Naive thymus-derived CD4-positive, alpha-beta T cell (primary cell): ENCODE measurements at regions not wholly inside any gene's neighbourhood (a gene's known extent, or its start where the extent isn't known, plus 50 kb on each side); places are given as distances from the start of the nearest gene placed in this dataset.
A peak's percentile ranks its signal among the peaks of the same experiment; 100 is the strongest.

Experiments
- ATAC-seq: fragments of 150-1000 bp; cut with Tn5 transposase; 2 replicates; pipeline ENCODE4 v1.10.0; 2021; ENCODE audit warnings: mild to moderate bottlenecking, moderate library complexity
- CTCF ChIA-PET: fragments of 350-600 bp; sonication (Branson Sonifier 250); formaldehyde crosslinking; loops from one replicate; lab custom pipeline; 2021; ENCODE audit warnings: antibody characterized with exemption; lab: Charles Lee
- POLR2A ChIA-PET: fragments of 350-600 bp; sonication (Branson Sonifier 250); formaldehyde crosslinking; loops from one replicate; lab custom pipeline; 2021; ENCODE audit warnings: antibody characterized with exemption, inconsistent platforms; lab: Charles Lee
- DNase-seq, 9 donors: peaks; one replicate each; pipeline versions ENCODE4 v3.0.0 to v3.0.0-alpha.2; 2020 to 2022; ENCODE audit warnings: mixed read lengths in 1 of 9
- H3K27ac ChIP-seq: one replicate; pipeline ENCODE4 v1.7.0; 2013; ENCODE audit warnings: mild to moderate bottlenecking, low read depth, low read length, moderate library complexity
- H3K27me3 ChIP-seq, 2 donors: one replicate each; pipeline ENCODE4 v1.7.0; 2013; ENCODE audit warnings: low read length in 2 of 2, mild to moderate bottlenecking in 2 of 2, moderate library complexity in 2 of 2; ENCODE audit not compliant: control insufficient read depth in 2 of 2, insufficient read depth in 2 of 2
- H3K36me3 ChIP-seq, 3 experiments: 1 replicate in 2 of 3; 2 replicates in 1 of 3; pipeline ENCODE4 v1.7.0; 2013; ENCODE audit warnings: low read length in 3 of 3, mild to moderate bottlenecking in 3 of 3, moderate library complexity in 1 of 3; ENCODE audit not compliant: insufficient read depth in 3 of 3, control insufficient read depth in 2 of 3
- H3K4me1 ChIP-seq, 2 donors: one replicate each; pipeline ENCODE4 v1.7.0; 2013; ENCODE audit warnings: low read length in 2 of 2, mild to moderate bottlenecking in 2 of 2, moderate library complexity in 1 of 2; ENCODE audit not compliant: control insufficient read depth in 2 of 2, insufficient read depth in 2 of 2
- H3K4me3 ChIP-seq: 2 replicates; pipeline ENCODE4 v1.7.0; 2013; ENCODE audit warnings: mild to moderate bottlenecking, low read length
- H3K9me3 ChIP-seq, 3 experiments: 1 replicate in 2 of 3; 2 replicates in 1 of 3; pipeline ENCODE4 v1.7.0; 2013; ENCODE audit warnings: low read length in 3 of 3; ENCODE audit not compliant: control insufficient read depth in 2 of 3
- H3K27ac Mint-ChIP-seq, 9 donors: one replicate each; pipeline ENCODE4 v1.8.0; 2020 to 2022; ENCODE audit warnings: mixed read lengths in 9 of 9, mild to moderate bottlenecking in 8 of 9, moderate library complexity in 5 of 9, inconsistent platforms in 2 of 9
- H3K27me3 Mint-ChIP-seq, 5 donors: one replicate each; pipeline ENCODE4 v1.8.0; 2021 to 2022; ENCODE audit warnings: mixed read lengths in 5 of 5, mild to moderate bottlenecking in 1 of 5
- H3K36me3 Mint-ChIP-seq, 5 donors: one replicate each; pipeline ENCODE4 v1.8.0; 2020 to 2022; ENCODE audit warnings: mixed read lengths in 5 of 5, mild to moderate bottlenecking in 3 of 5, inconsistent platforms in 1 of 5
- H3K4me1 Mint-ChIP-seq, 7 donors: one replicate each; pipeline ENCODE4 v1.8.0; 2020 to 2022; ENCODE audit warnings: mixed read lengths in 7 of 7, mild to moderate bottlenecking in 3 of 7, inconsistent platforms in 1 of 7
- H3K4me3 Mint-ChIP-seq, 10 donors: one replicate each; pipeline ENCODE4 v1.8.0; 2020 to 2022; ENCODE audit warnings: mild to moderate bottlenecking in 10 of 10, mixed read lengths in 10 of 10, moderate library complexity in 6 of 10, inconsistent platforms in 2 of 10
- H3K9me3 Mint-ChIP-seq, 11 donors: one replicate each; pipeline ENCODE4 v1.8.0; 2020 to 2022; ENCODE audit warnings: mixed read lengths in 11 of 11, mild to moderate bottlenecking in 4 of 11, inconsistent platforms in 1 of 11, moderate library complexity in 1 of 11
- intact Hi-C, 2 donors: fragments of 100-400 bp; cut with micrococcal nuclease; formaldehyde crosslinking; loops; one replicate each; pipeline ENCODE4 v1.15.1; 2023

DNA sequence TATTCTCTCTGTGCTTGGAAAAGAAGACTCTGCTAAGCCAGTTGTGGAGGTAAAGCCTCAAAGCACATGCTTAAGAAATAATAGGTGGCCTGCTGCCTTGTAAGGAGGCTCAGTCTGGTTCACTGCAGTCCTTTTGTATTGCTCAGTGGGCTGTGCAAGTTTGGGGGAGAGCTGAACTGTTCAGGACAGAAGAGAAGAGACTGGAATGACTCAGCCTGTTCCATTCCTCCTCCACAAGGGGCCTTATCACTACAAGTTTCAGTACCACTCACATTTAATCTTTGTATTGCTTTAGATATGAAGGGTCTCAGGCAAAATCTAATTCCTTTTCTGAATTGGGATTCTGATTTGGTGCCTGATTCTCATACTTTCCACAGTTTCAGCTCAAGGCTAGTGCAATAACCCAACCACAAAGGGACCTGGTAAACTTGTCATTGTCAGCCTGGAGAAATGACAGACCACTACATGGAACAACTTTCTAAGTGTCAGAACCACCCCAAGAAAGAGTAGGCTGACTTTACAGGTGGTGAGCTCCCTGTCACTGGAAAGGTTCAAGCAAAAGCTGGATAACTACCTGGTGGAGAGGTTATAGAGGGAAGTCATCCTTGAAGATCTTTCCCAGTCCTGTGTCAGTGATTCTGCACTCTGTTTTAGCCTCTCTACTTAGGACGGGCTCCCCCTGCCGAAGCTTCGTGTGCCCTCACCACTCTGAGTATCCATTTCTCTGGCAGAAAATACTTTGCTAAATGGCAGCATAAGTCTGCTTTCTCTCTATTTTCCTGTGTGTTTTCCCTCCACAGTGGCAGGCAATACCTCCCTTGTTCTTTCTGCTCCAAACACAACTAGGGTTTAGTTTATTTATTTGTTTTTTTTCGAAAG is 162.9 kb upstream of the GJB5 start:
- POLR2A ChIA-PET = no interaction called here

DNA sequence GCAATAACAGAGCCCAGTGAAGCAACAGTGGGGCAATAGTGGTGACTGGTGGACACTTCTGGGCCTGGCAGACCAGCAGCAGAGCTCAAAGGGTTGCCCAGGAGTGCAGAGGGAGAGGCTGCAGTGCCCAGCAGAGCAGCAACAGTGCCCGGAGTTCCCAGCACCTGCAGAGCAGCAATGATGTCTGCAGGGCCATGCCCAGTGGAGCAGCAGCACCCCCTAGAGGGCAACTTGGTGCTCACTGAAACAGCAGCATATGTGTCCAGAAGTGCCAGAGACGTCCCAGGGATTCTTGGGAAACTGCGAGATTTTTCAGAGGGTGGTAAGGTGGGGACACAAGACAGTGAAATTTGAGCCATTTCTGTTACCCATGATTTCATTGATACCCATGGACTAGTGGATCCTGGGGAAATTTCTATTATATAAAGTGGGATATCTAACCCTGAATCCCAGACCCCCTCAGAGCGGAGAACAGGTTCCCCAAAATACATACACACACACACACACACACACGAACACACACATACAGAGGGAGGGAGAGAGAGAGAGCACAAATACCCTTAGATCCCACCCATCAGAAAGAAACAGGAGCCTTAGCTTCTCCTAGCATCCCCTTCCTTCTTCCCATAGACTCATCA is 156.9 kb upstream of the GJB5 start:
- ATAC-seq = no peak
- ChIA-PET CTCF (no interaction called here), POLR2A (no interaction called here)
- peaks cover 3 to 37% (median 14%) of the 10 kb centered on the region in 5 donors for H3K27me3 Mint-ChIP-seq
- DNase-seq = peak in 3 of 9 donors; percentile 4 to 67 (median 15)
- Histone ChIP-seq H3K9me3 (no peaks in the 10 kb centered on the region), H3K4me3 (no peak overlapping the region), H3K4me1 (no peaks in the 10 kb centered on the region), H3K27me3 (no peaks in the 10 kb centered on the region), H3K27ac (no peak overlapping the region), H3K36me3 (no peaks in the 10 kb centered on the region)
- H3K4me1 Mint-ChIP-seq = no peaks in the 10 kb centered on the region
- no peak overlapping the region for H3K4me3 Mint-ChIP-seq
- H3K27ac Mint-ChIP-seq = no peak overlapping the region
- intact Hi-C loops = loop anchor here in 1 of 2 donors (1.0 to 5.0 kb wide), 2 partner anchors 138 to 966 kb away; no protein-coding TSS in a partner anchor
- no peaks in the 10 kb centered on the region for H3K36me3 Mint-ChIP-seq
- peaks cover 0 to 3% (median 0%) of the 10 kb centered on the region in 11 donors for H3K9me3 Mint-ChIP-seq

More for the DNA sequence above, 162.9 kb upstream of the GJB5 start:
- Histone ChIP-seq H3K4me3 (no peak overlapping the region), H3K36me3 (no peaks in the 10 kb centered on the region), H3K27ac (no peak overlapping the region), H3K4me1 (no peaks in the 10 kb centered on the region), H3K27me3 (no peaks in the 10 kb centered on the region), H3K9me3 (no peaks in the 10 kb centered on the region)
- H3K9me3 Mint-ChIP-seq = no peaks in the 10 kb centered on the region
- no peak overlapping the region for H3K27ac Mint-ChIP-seq
- DNase-seq = no peak
- ATAC-seq = no peak
- peaks cover 0 to 13% (median 5%) of the 10 kb centered on the region in 5 donors for H3K27me3 Mint-ChIP-seq
- H3K4me3 Mint-ChIP-seq = no peak overlapping the region
- CTCF ChIA-PET = no interaction called here
- intact Hi-C loops = no loop called here
- H3K36me3 Mint-ChIP-seq = no peaks in the 10 kb centered on the region
- no peaks in the 10 kb centered on the region for H3K4me1 Mint-ChIP-seq

DNA sequence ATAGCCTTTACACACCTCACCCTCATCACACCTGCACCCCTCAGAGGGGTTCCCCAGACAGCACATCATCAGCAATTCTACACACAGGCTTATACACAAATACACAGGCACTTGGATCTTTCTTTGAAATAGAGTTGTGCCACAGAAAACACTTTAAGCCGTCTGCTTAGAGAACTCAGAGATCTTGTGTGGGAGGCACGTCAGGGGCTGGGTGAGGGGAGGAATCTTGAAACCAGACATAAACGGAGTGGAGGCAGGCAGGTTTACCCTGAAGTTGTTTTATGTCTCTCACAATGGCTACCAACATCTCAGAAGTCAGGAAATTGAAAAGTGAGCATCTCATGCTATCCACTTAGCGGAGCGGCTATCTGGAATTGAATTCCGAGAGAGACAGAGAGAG is 151.9 kb upstream of the GJB5 start:
- POLR2A ChIA-PET = no interaction called here
- H3K4me1 ChIP-seq = no peaks in the 10 kb centered on the region
- peaks cover 0 to 3% (median 0%) of the 10 kb centered on the region in 11 donors for H3K9me3 Mint-ChIP-seq
- DNase-seq (no peak), ATAC-seq (no peak)
- CTCF ChIA-PET = no interaction called here
- H3K36me3 ChIP-seq = no peaks in the 10 kb centered on the region
- no peak overlapping the region for H3K27ac ChIP-seq
- no peaks in the 10 kb centered on the region for H3K9me3 ChIP-seq
- H3K4me3 ChIP-seq = no peak overlapping the region
- peaks cover 0 to 44% (median 23%) of the 10 kb centered on the region in 5 donors for H3K27me3 Mint-ChIP-seq
- intact Hi-C loops = no loop called here
- no peaks in the 10 kb centered on the region for H3K27me3 ChIP-seq
- H3K36me3 Mint-ChIP-seq = no peaks in the 10 kb centered on the region
- H3K4me3 Mint-ChIP-seq = no peak overlapping the region
- H3K4me1 Mint-ChIP-seq = no peaks in the 10 kb centered on the region
- H3K27ac Mint-ChIP-seq = no peak overlapping the region

DNA sequence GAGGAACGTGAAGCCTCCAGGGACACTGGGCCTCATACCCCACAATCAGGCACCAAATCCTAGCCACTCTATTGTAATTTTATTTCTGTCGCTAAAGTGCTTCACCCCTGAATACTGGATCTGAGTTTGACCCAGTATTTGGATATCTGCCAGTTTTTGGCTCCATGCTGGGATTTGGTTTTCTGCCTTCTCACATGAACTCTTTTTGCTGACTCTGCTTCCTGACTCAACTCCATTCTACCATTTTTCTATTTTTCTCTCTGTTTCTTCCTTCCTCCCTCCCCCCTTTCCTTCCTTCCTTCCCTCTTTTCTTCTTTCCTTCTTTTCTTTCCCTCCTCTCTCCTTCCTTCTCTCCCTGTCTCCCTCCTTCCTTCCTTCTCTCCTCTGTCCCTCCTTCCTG is 151.3 kb upstream of the GJB5 start:
- DNase-seq (no peak), ATAC-seq (no peak)
- intact Hi-C loops = no loop called here
- ChIA-PET POLR2A (no interaction called here), CTCF (no interaction called here)
- peaks cover 0 to 3% (median 0%) of the 10 kb centered on the region in 11 donors for H3K9me3 Mint-ChIP-seq
- Histone ChIP-seq H3K36me3 (no peaks in the 10 kb centered on the region), H3K27ac (no peak overlapping the region), H3K27me3 (no peaks in the 10 kb centered on the region), H3K9me3 (no peaks in the 10 kb centered on the region), H3K4me1 (no peaks in the 10 kb centered on the region), H3K4me3 (no peak overlapping the region)
- H3K27ac Mint-ChIP-seq = no peak overlapping the region
- H3K36me3 Mint-ChIP-seq = no peaks in the 10 kb centered on the region
- H3K4me3 Mint-ChIP-seq = no peak overlapping the region
- no peaks in the 10 kb centered on the region for H3K4me1 Mint-ChIP-seq
- peaks cover 0 to 44% (median 28%) of the 10 kb centered on the region in 5 donors for H3K27me3 Mint-ChIP-seq

DNA sequence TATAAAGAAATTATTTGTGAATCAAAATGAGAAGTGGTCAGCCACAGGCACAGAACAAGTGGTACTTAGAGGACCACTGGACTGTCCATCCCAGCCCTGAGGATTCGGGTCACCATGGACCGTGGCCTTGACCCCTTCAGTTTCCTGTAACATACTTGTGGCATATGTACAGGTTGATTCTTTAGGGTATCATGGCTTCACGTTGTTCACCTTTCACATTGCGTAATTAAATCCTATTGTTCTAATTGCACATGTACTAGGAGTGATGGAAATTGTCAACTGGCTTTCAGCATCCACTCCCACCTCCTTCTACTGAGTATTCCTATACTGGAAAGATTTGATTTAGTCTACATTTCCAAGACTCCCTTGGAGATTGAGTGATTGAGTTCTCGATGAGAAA is 148.3 kb upstream of the GJB5 start:
- H3K36me3 ChIP-seq = no peaks in the 10 kb centered on the region
- intact Hi-C loops = no loop called here
- ChIA-PET CTCF (no interaction called here), POLR2A (no interaction called here)
- no peaks in the 10 kb centered on the region for H3K4me1 ChIP-seq
- no peak overlapping the region for H3K4me3 ChIP-seq
- no peaks in the 10 kb centered on the region for H3K9me3 ChIP-seq
- H3K27ac Mint-ChIP-seq = no peak overlapping the region
- H3K4me1 Mint-ChIP-seq = no peaks in the 10 kb centered on the region
- no peak overlapping the region for H3K4me3 Mint-ChIP-seq
- H3K36me3 Mint-ChIP-seq = no peaks in the 10 kb centered on the region
- peaks cover 8 to 41% (median 31%) of the 10 kb centered on the region in 5 donors for H3K27me3 Mint-ChIP-seq
- no peak for ATAC-seq
- no peak overlapping the region for H3K27ac ChIP-seq
- DNase-seq = no peak
- H3K27me3 ChIP-seq = no peaks in the 10 kb centered on the region
- H3K9me3 Mint-ChIP-seq = no peaks in the 10 kb centered on the region

DNA sequence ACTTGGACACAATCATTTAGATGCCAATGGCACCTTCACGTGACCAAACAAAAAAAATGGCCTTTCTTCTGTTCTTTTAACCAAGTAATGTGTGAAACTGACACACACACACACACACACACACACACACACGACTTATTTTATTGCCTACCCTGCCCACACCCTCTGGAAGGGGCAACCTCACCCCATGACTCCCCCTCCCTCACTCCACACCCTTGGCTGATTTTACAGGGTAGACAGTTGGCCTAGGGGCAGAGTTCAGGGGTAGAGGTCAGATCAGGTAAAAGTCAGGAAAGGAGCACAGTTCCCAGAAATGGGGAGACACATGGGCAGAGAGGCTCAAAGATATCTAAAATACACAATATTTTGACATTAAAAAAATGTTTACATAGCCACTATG is 144.8 kb upstream of the GJB5 start:
- H3K4me3 Mint-ChIP-seq = no peak overlapping the region
- CTCF ChIA-PET = no interaction called here
- peaks cover 0 to 2% (median 0%) of the 10 kb centered on the region in 7 donors for H3K4me1 Mint-ChIP-seq
- DNase-seq = no peak
- Histone ChIP-seq H3K4me3 (no peak overlapping the region), H3K27me3 (no peaks in the 10 kb centered on the region), H3K9me3 (no peaks in the 10 kb centered on the region), H3K27ac (no peak overlapping the region), H3K36me3 (no peaks in the 10 kb centered on the region), H3K4me1 (no peaks in the 10 kb centered on the region)
- peaks cover 12 to 42% (median 30%) of the 10 kb centered on the region in 5 donors for H3K27me3 Mint-ChIP-seq
- ATAC-seq = no peak
- H3K27ac Mint-ChIP-seq = no peak overlapping the region
- H3K36me3 Mint-ChIP-seq = no peaks in the 10 kb centered on the region
- intact Hi-C loops = no loop called here
- POLR2A ChIA-PET = no interaction called here
- peaks cover 0 to 2% (median 0%) of the 10 kb centered on the region in 11 donors for H3K9me3 Mint-ChIP-seq
